H1 (cell line): ENCODE measurements at regions not wholly inside any gene's neighbourhood (a gene's known extent, or its start where the extent isn't known, plus 50 kb on each side); places are given as distances from the start of the nearest gene placed in this dataset.

Experiments used
- CTCF ChIA-PET: fragments of 300-600 bp; sonication (Branson Sonifier 250); formaldehyde crosslinking; loops from one replicate; lab custom pipeline; 2021; ENCODE audit not compliant: partially characterized antibody; lab: Charles Lee
- POLR2A ChIA-PET: fragments of 300-600 bp; sonication (Branson Sonifier 250); formaldehyde crosslinking; loops from one replicate; lab custom pipeline; 2021; ENCODE audit warnings: inconsistent platforms; ENCODE audit not compliant: partially characterized antibody; lab: Charles Lee
- DNase-seq, 2 experiments: peaks; one replicate each; pipeline versions ENCODE4 v3.0.0 to v3.0.0-alpha.2; 2010 to 2022; ENCODE audit warnings: low spot score in 2 of 2, low read depth in 1 of 2, mixed read lengths in 1 of 2
- FAIRE-seq: peaks from 2 replicates; lab custom pipeline; 2011; peaks lifted over from hg19 to GRCh38; lab: Jason Lieb, UNC
- H2AFZ ChIP-seq: 2 replicates; pipeline ENCODE4 v1.8.1; 2012; ENCODE audit warnings: low read length, inconsistent platforms
- H2AK5ac ChIP-seq: 2 replicates; pipeline ENCODE4 v1.6.1; 2013; ENCODE audit warnings: low read depth, low read length
- H2BK120ac ChIP-seq: replicated peaks from 2 replicates; pipeline ENCODE3; 2013; ENCODE audit warnings: low read depth, low read length, inconsistent platforms
- H2BK12ac ChIP-seq: 2 replicates; pipeline ENCODE4 v1.6.1; 2013; ENCODE audit warnings: low read depth, low read length
- H2BK15ac ChIP-seq: 2 replicates; pipeline ENCODE4 v1.6.1; 2013; ENCODE audit warnings: low read length
- H2BK20ac ChIP-seq: 2 replicates; pipeline ENCODE4 v1.6.1; 2013; ENCODE audit warnings: low read length
- H2BK5ac ChIP-seq: 2 replicates; pipeline ENCODE4 v1.6.1; 2013; ENCODE audit warnings: low read depth, low read length
- H3K14ac ChIP-seq: 2 replicates; pipeline ENCODE4 v1.6.1; 2013; ENCODE audit warnings: inconsistent platforms; ENCODE audit not compliant: insufficient read length
- H3K18ac ChIP-seq: 2 replicates; pipeline ENCODE4 v1.6.1; 2013; ENCODE audit warnings: low read length; ENCODE audit errors: extremely low read depth
- H3K23ac ChIP-seq: 2 replicates; pipeline ENCODE4 v1.6.1; 2013; ENCODE audit warnings: inconsistent platforms; ENCODE audit not compliant: insufficient read length
- H3K23me2 ChIP-seq: 2 replicates; pipeline ENCODE4 v1.6.1; 2013; ENCODE audit warnings: low read depth, low read length
- H3K27ac ChIP-seq: 2 replicates; pipeline ENCODE4 v1.6.1; 2011; ENCODE audit warnings: low read depth, low read length, inconsistent platforms
- H3K27me3 ChIP-seq, 4 experiments: replicated peaks in 1 of 4; 1 replicate in 1 of 4; 2 replicates in 3 of 4; pipeline versions ENCODE4 v1.6.1 to v1.8.1; 2011 to 2013; ENCODE audit warnings: low read length in 3 of 4, mild to moderate bottlenecking in 3 of 4, inconsistent platforms in 2 of 4, mixed read lengths in 2 of 4, moderate library complexity in 1 of 4; ENCODE audit not compliant: control insufficient read depth in 3 of 4, insufficient read depth in 3 of 4; ENCODE audit errors: extremely low read depth in 1 of 4
- H3K36me3 ChIP-seq, 4 experiments: 2 replicates each; pipeline versions ENCODE4 v1.6.1 to v1.8.1; 2011 to 2013; ENCODE audit warnings: mild to moderate bottlenecking in 4 of 4, low read length in 3 of 4, moderate library complexity in 2 of 4, control low read depth in 1 of 4, inconsistent platforms in 1 of 4; ENCODE audit not compliant: insufficient read depth in 4 of 4, control insufficient read depth in 2 of 4
- H3K4ac ChIP-seq: replicated peaks from 2 replicates; pipeline ENCODE3; 2013; ENCODE audit warnings: low read length, low read depth, mixed read lengths, inconsistent platforms; ENCODE audit not compliant: insufficient read length
- H3K4me1 ChIP-seq, 4 experiments: replicated peaks in 1 of 4; 1 replicate in 1 of 4; 2 replicates in 3 of 4; pipeline versions ENCODE4 v1.6.1 to v1.8.1; 2011 to 2013; ENCODE audit warnings: low read length in 3 of 4, inconsistent platforms in 2 of 4, mixed read lengths in 1 of 4; ENCODE audit not compliant: insufficient read depth in 4 of 4, control insufficient read depth in 3 of 4
- H3K4me2 ChIP-seq, 2 experiments: 2 replicates each; pipeline versions ENCODE4 v1.6.1 to v1.8.1; 2011 to 2013; ENCODE audit warnings: low read depth in 2 of 2, low read length in 2 of 2, control low read depth in 1 of 2, inconsistent platforms in 1 of 2, mild to moderate bottlenecking in 1 of 2; ENCODE audit not compliant: insufficient read depth in 1 of 2
- H3K4me3 ChIP-seq, 4 experiments: fragments of 200-600, 300-600 bp in 1 of 4; sonication (generic), shearing (Covaris generic), sonication (Bioruptor Twin) in 1 of 4; 2 replicates each; pipeline versions ENCODE4 v1.5.1 to v1.8.1; 2011 to 2016; ENCODE audit warnings: low read length in 4 of 4, low read depth in 3 of 4, control low read depth in 2 of 4, inconsistent platforms in 2 of 4, mild to moderate bottlenecking in 2 of 4, mixed read lengths in 1 of 4, moderate library complexity in 1 of 4; ENCODE audit not compliant: insufficient read depth in 2 of 4; ENCODE audit errors: extremely low read depth in 1 of 4
- H3K56ac ChIP-seq: replicated peaks from 2 replicates; pipeline ENCODE3; 2013; ENCODE audit warnings: low read depth, mild to moderate bottlenecking, mixed read lengths, low read length, inconsistent platforms; ENCODE audit not compliant: insufficient read length
- H3K79me1 ChIP-seq: 2 replicates; pipeline ENCODE4 v1.6.1; 2013; ENCODE audit warnings: low read depth, low read length, control low read depth
- H3K79me2 ChIP-seq, 2 experiments: 2 replicates each; pipeline versions ENCODE4 v1.6.1 to v1.8.1; 2012 to 2013; ENCODE audit warnings: low read length in 2 of 2, mild to moderate bottlenecking in 2 of 2, inconsistent platforms in 1 of 2; ENCODE audit not compliant: insufficient read depth in 2 of 2, control insufficient read depth in 1 of 2
- H3K9ac ChIP-seq, 4 experiments: replicated peaks in 1 of 4; 1 replicate in 1 of 4; 2 replicates in 3 of 4; pipeline versions ENCODE4 v1.6.1 to v1.8.1; 2011 to 2013; ENCODE audit warnings: low read depth in 3 of 4, low read length in 3 of 4, control low read depth in 2 of 4, mild to moderate bottlenecking in 2 of 4, moderate library complexity in 2 of 4, inconsistent platforms in 1 of 4; ENCODE audit errors: extremely low read depth in 1 of 4
- H3K9me3 ChIP-seq, 2 experiments: 2 replicates each; pipeline versions ENCODE4 v1.6.1 to v1.8.1; 2012 to 2013; ENCODE audit warnings: mild to moderate bottlenecking in 2 of 2, moderate library complexity in 2 of 2, control low read depth in 1 of 2, inconsistent platforms in 1 of 2, low read depth in 1 of 2, low read length in 1 of 2, mixed read lengths in 1 of 2; ENCODE audit not compliant: insufficient read depth in 2 of 2
- H4K20me1 ChIP-seq, 2 experiments: replicated peaks in 1 of 2; 2 replicates each; pipeline versions ENCODE3 to v1.8.1; 2011 to 2013; ENCODE audit warnings: inconsistent platforms in 2 of 2, low read length in 2 of 2, mild to moderate bottlenecking in 1 of 2; ENCODE audit not compliant: insufficient read depth in 2 of 2, control insufficient read depth in 1 of 2
- H4K5ac ChIP-seq: 2 replicates; pipeline ENCODE4 v1.6.1; 2013; ENCODE audit warnings: low read length, low read depth, mixed read lengths, inconsistent platforms; ENCODE audit not compliant: insufficient read length
- H4K8ac ChIP-seq: 2 replicates; pipeline ENCODE4 v1.8.0; 2013; ENCODE audit warnings: mild to moderate bottlenecking, moderate library complexity, low read length, inconsistent platforms; ENCODE audit not compliant: insufficient read depth; ENCODE audit errors: extremely low read depth
- H4K91ac ChIP-seq: replicated peaks from 2 replicates; pipeline ENCODE3; 2013; ENCODE audit warnings: low read length, mixed read lengths, inconsistent platforms; ENCODE audit not compliant: insufficient read length
- CHD2 ChIP-seq: IDR thresholded peaks from 2 replicates; pipeline ENCODE4 v1.6.1; 2012; ENCODE audit warnings: low read length, improper control_type of control experiment
- CTCF ChIP-seq, 3 experiments: IDR thresholded peaks; 1 replicate in 2 of 3; 2 replicates in 1 of 3; pipeline versions ENCODE4 v1.5.1 to v1.6.1; 2011; ENCODE audit warnings: low read length in 3 of 3, mild to moderate bottlenecking in 3 of 3, inconsistent platforms in 2 of 3, low read depth in 1 of 3, moderate library complexity in 1 of 3; ENCODE audit not compliant: insufficient read depth in 1 of 3; ENCODE audit errors: control extremely low read depth in 1 of 3
- EZH2 ChIP-seq: fragments of 200-600 bp; sonication (generic); IDR thresholded peaks from 2 replicates; pipeline ENCODE4 v1.7.1; 2012; ENCODE audit warnings: low read depth, mild to moderate bottlenecking, moderate library complexity, low read length, inconsistent platforms; ENCODE audit not compliant: severe bottlenecking
- GABPA ChIP-seq: IDR thresholded peaks from 2 replicates; pipeline ENCODE4 v1.6.1; 2011; ENCODE audit warnings: mild to moderate bottlenecking, low read length, moderate library complexity, borderline replicate concordance; ENCODE audit not compliant: insufficient read depth
- GTF2F1 ChIP-seq: IDR thresholded peaks from 2 replicates; pipeline ENCODE4 v1.6.1; 2012; ENCODE audit warnings: low read depth, low read length, improper control_type of control experiment, borderline replicate concordance
- HDAC6 ChIP-seq: IDR thresholded peaks from one replicate; pipeline ENCODE4 v1.7.1; 2012; ENCODE audit warnings: low read depth, mild to moderate bottlenecking, inconsistent platforms, low read length, moderate library complexity
- MAFK ChIP-seq: IDR thresholded peaks from 2 replicates; pipeline ENCODE4 v1.6.1; 2012; ENCODE audit warnings: low read depth, mild to moderate bottlenecking, improper control_type of control experiment, low read length
- POLR2A ChIP-seq, 2 experiments: IDR thresholded peaks; 1 replicate in 1 of 2; 2 replicates in 1 of 2; pipeline ENCODE4 v1.6.1; 2011; ENCODE audit warnings: low read depth in 2 of 2, low read length in 2 of 2, mild to moderate bottlenecking in 2 of 2; ENCODE audit errors: control extremely low read depth in 1 of 2
- RNF2 ChIP-seq: fragments of 200-900, 300-1000 bp; sonication (generic); IDR thresholded peaks from 2 replicates; pipeline ENCODE4 v1.7.1; 2016; ENCODE audit warnings: borderline replicate concordance, low read depth, mild to moderate bottlenecking, antibody characterized with exemption, low read length; ENCODE audit not compliant: poor library complexity, severe bottlenecking; ENCODE audit errors: missing control alignments
- SIN3A ChIP-seq, 2 experiments: IDR thresholded peaks in 1 of 2; conservative IDR thresholded peaks in 1 of 2; 2 replicates each; pipeline ENCODE4 v1.6.1; 2011 to 2012; ENCODE audit warnings: low read length in 2 of 2, improper control_type of control experiment in 1 of 2, low read depth in 1 of 2, mild to moderate bottlenecking in 1 of 2
- SIX5 ChIP-seq: IDR thresholded peaks from 2 replicates; pipeline ENCODE4 v1.6.1; 2011; ENCODE audit warnings: mild to moderate bottlenecking, low read depth, low read length
- ZNF274 ChIP-seq: IDR thresholded peaks from 2 replicates; pipeline ENCODE4 v1.7.0; 2012; ENCODE audit warnings: low read length, borderline replicate concordance; ENCODE audit errors: extremely low read depth
- WGBS, 2 experiments: shearing (Covaris generic) in 1 of 2; methylation state at CpG; one replicate each; pipeline versions ENCODE4 v1.1.6 to v1.1.7; 2013 to 2015; ENCODE audit warnings: low lambda C conversion rate in 2 of 2, mixed read lengths in 2 of 2, inconsistent platforms in 1 of 2, low coverage in 1 of 2, missing lambda C conversion rate in 1 of 2; ENCODE audit not compliant: insufficient replicate concordance in 2 of 2, insufficient coverage in 1 of 2, insufficient read length in 1 of 2; ENCODE audit errors: extremely low coverage in 1 of 2, missing lambda C conversion rate in 1 of 2; 5-methylcytosine and 5-hydroxymethylcytosine counted together

DNA sequence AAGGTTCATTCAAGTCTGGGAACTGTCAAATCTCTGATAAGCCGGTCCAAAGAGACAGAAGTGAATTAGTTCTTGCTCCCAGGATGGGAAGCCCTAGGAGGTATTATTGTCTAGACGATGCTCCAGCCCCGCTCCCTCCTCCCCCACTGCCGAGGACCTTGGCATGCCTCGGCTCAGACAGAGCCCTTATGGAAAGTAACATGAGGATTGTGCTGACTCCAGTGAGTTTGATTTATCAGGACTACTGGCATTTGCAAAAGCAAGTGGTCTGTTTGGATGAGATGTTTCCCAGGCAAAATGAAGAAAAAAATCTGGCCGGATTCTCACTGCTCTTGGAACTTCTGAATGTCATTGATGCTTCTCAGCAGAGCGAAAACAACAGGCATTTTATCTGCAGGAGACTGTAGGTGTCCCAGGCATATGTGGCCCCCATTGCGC, 341.0 kb downstream of the ETS1 start:
- Histone ChIP-seq H2BK15ac (no peak overlapping the region), H3K9me3 (no peaks in the 10 kb centered on the region), H3K4me2 (no peak overlapping the region), H2AFZ (0 out of 2 replicates have a peak overlapping the region, but pooled peaks have one; percentile 45), H3K79me2 (no peaks in the 10 kb centered on the region), H3K23ac (no peak overlapping the region), H2BK5ac (no peak overlapping the region), H3K56ac (no peak overlapping the region), H4K91ac (no peak overlapping the region), H3K4me1 (peaks cover 0 to 3% (median 0%) of the 10 kb centered on the region in 4 experiments; a peak in 1 of 7 replicates), H4K5ac (no peak overlapping the region), H3K23me2 (no peaks in the 10 kb centered on the region), H3K4me3 (no peak overlapping the region), H2BK12ac (no peak overlapping the region), H2BK120ac (no peak overlapping the region), H2AK5ac (no peak overlapping the region), H3K27me3 (no peaks in the 10 kb centered on the region), H3K18ac (no peak overlapping the region), H4K20me1 (no peaks in the 10 kb centered on the region), H3K27ac (no peak overlapping the region), H3K9ac (no peak overlapping the region), H3K36me3 (no peaks in the 10 kb centered on the region), H4K8ac (no peak overlapping the region), H3K14ac (no peak overlapping the region), H3K4ac (no peak overlapping the region), H3K79me1 (no peaks in the 10 kb centered on the region), H2BK20ac (no peak overlapping the region)
- POLR2A ChIA-PET, result no interaction called here
- 82% methylated on average over 8 of the region's 8 CpGs; no CpG with 5 or more reads in 1 of the 2 experiments for WGBS, 2 experiments
- CTCF ChIA-PET, result no interaction called here
- FAIRE-seq (no peak), DNase-seq (no peak)
- TF ChIP-seq RNF2 (no peak), GTF2F1 (no peak), SIX5 (no peak), CHD2 (no peak), GABPA (no peak), MAFK (no peak), ZNF274 (no peak), EZH2 (no peak), POLR2A (IDR thresholded peaks at IDR 0.05; ENCODE audit: control extremely low read depth in 1 of 2, low read depth in 2 of 2, low read length in 2 of 2) (no peak), CTCF (IDR thresholded peaks at IDR 0.05; ENCODE audit: control extremely low read depth in 1 of 3, insufficient read depth in 1 of 3, low read depth in 1 of 3, low read length in 3 of 3) (no peak), HDAC6 (no peak), SIN3A (conservative IDR thresholded peaks at IDR 0.05 in 1 of 2, IDR thresholded peaks at IDR 0.05 in 1 of 2; ENCODE audit: low read depth in 1 of 2, low read length in 2 of 2) (no peak)
